ENCODE measurements at regions not wholly inside any gene's neighbourhood (a gene's known extent, or its start where the extent isn't known, plus 50 kb on each side); places are given as distances from the start of the nearest gene placed in this dataset.

DNA sequence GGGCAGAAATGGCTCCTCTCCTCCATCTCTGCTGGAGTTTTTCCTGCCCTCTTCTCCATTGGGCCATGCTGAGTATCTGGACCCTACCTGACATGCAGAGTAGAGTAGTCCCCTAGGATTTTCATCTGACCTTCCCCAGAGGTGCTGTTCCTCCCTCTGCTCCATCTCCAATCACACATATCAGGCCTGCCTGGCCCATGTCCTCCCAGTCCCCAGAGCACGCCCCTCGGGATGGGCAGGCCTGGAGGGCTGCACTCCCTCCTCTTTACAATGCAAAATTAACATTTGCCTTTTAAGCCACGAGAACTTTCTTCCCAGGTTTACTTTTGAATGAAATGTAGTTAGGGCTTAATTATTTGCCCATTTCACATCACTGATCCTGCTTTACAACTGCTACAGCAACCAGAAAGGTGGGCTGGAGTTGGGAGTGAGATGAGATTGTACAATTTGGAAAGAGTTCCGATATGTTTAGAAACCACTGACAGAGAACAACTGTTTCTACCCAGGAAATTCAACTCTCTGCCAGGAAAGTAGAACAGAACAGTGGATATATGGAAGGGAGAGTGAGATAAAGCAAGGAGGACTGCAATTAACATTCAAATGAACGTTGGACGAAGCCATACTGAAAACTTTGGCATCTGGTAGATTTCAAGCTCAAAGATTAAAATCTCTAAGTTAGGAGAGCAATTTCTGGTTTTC lies 184.0 kb upstream of the HABP2 start:
- TF ChIP-seq, protein P1, sequence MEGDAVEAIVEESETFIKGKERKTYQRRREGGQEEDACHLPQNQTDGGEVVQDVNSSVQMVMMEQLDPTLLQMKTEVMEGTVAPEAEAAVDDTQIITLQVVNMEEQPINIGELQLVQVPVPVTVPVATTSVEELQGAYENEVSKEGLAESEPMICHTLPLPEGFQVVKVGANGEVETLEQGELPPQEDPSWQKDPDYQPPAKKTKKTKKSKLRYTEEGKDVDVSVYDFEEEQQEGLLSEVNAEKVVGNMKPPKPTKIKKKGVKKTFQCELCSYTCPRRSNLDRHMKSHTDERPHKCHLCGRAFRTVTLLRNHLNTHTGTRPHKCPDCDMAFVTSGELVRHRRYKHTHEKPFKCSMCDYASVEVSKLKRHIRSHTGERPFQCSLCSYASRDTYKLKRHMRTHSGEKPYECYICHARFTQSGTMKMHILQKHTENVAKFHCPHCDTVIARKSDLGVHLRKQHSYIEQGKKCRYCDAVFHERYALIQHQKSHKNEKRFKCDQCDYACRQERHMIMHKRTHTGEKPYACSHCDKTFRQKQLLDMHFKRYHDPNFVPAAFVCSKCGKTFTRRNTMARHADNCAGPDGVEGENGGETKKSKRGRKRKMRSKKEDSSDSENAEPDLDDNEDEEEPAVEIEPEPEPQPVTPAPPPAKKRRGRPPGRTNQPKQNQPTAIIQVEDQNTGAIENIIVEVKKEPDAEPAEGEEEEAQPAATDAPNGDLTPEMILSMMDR (IDR thresholded peaks at IDR 0.05), result no peak
- TF ChIP-seq POLR2A (IDR thresholded peaks at IDR 0.05), result no peak

Data from right lobe of liver (tissue), 4 donors.